CD14-positive monocyte (primary cell): ENCODE measurements at regions not wholly inside any gene's neighbourhood (a gene's known extent, or its start where the extent isn't known, plus 50 kb on each side); places are given as distances from the start of the nearest gene placed in this dataset.

Experiments
- DNase-seq, 3 donors: peaks; one replicate each; pipeline ENCODE4 v3.0.0-alpha.2; 2011 to 2022
- H2AFZ ChIP-seq: 2 replicates; pipeline ENCODE4 v1.6.0; 2012; ENCODE audit warnings: mild to moderate bottlenecking, low read depth, low read length, inconsistent platforms; ENCODE audit not compliant: insufficient read depth, poor library complexity, severe bottlenecking
- H3K27ac ChIP-seq, 2 donors: 1 replicate in 1 of 2; 2 replicates in 1 of 2; pipeline ENCODE4 v1.5.1; 2012 to 2013; ENCODE audit warnings: low read length in 2 of 2, control low read depth in 1 of 2, inconsistent platforms in 1 of 2, low read depth in 1 of 2, mild to moderate bottlenecking in 1 of 2
- H3K27me3 ChIP-seq, 2 donors: one replicate each; pipeline versions ENCODE4 v1.6.0 to v1.6.1; 2011 to 2013; ENCODE audit warnings: low read length in 2 of 2; ENCODE audit not compliant: control insufficient read depth in 2 of 2, insufficient read depth in 2 of 2
- H3K36me3 ChIP-seq, 2 donors: replicated peaks in 1 of 2; 1 replicate in 1 of 2; 2 replicates in 1 of 2; pipeline versions ENCODE4 v1.5.1 to v1.6.1; 2012 to 2013; ENCODE audit warnings: low read length in 2 of 2, control low read depth in 1 of 2, inconsistent platforms in 1 of 2, mild to moderate bottlenecking in 1 of 2; ENCODE audit not compliant: insufficient read depth in 2 of 2, control insufficient read depth in 1 of 2
- H3K4me1 ChIP-seq, 2 donors: 1 replicate in 1 of 2; 2 replicates in 1 of 2; pipeline versions ENCODE4 v1.5.1 to v1.6.1; 2012 to 2013; ENCODE audit warnings: low read length in 2 of 2, control low read depth in 1 of 2, inconsistent platforms in 1 of 2, mild to moderate bottlenecking in 1 of 2, moderate library complexity in 1 of 2; ENCODE audit not compliant: insufficient read depth in 2 of 2, control insufficient read depth in 1 of 2
- H3K4me2 ChIP-seq: replicated peaks from 2 replicates; pipeline ENCODE3; 2012; ENCODE audit warnings: low read length, moderate library complexity, mild to moderate bottlenecking; ENCODE audit not compliant: poor library complexity, severe bottlenecking; ENCODE audit errors: extremely low read depth
- H3K4me3 ChIP-seq, 3 experiments: fragments of 200-600 bp in 1 of 3; sonication (generic) in 1 of 3; replicated peaks in 1 of 3; 1 replicate in 2 of 3; 2 replicates in 1 of 3; pipeline ENCODE4 v1.5.1; 2011 to 2013; ENCODE audit warnings: low read length in 3 of 3, mild to moderate bottlenecking in 3 of 3, control low read depth in 2 of 3, low read depth in 2 of 3, inconsistent platforms in 1 of 3, moderate library complexity in 1 of 3
- H3K79me2 ChIP-seq: 2 replicates; pipeline ENCODE4 v1.6.0; 2012; ENCODE audit warnings: mild to moderate bottlenecking, control low read depth, inconsistent platforms, low read length, moderate library complexity; ENCODE audit not compliant: insufficient read depth
- H3K9ac ChIP-seq: 2 replicates; pipeline ENCODE4 v1.6.0; 2017; ENCODE audit warnings: low read length, mild to moderate bottlenecking; ENCODE audit not compliant: insufficient read depth, poor library complexity, severe bottlenecking
- H3K9me3 ChIP-seq, 2 donors: replicated peaks in 1 of 2; 1 replicate in 1 of 2; 2 replicates in 1 of 2; pipeline versions ENCODE4 v1.5.1 to v1.6.1; 2012 to 2013; ENCODE audit warnings: low read length in 2 of 2, control low read depth in 1 of 2; ENCODE audit not compliant: control insufficient read depth in 1 of 2, insufficient read depth in 1 of 2
- H4K20me1 ChIP-seq: 2 replicates; pipeline ENCODE4 v1.6.0; 2012; ENCODE audit warnings: mild to moderate bottlenecking, low read length, control low read depth, moderate library complexity; ENCODE audit not compliant: insufficient read depth
- H3K27ac Mint-ChIP-seq, 7 donors: one replicate each; pipeline ENCODE4 v1.8.0; 2020; ENCODE audit warnings: mild to moderate bottlenecking in 7 of 7, mixed read lengths in 7 of 7, moderate library complexity in 6 of 7, inconsistent platforms in 2 of 7
- H3K27me3 Mint-ChIP-seq, 3 donors: one replicate each; pipeline ENCODE4 v1.8.0; 2021 to 2022; ENCODE audit warnings: low read depth in 3 of 3, mild to moderate bottlenecking in 3 of 3, mixed read lengths in 3 of 3, moderate library complexity in 3 of 3, inconsistent platforms in 1 of 3
- H3K36me3 Mint-ChIP-seq, 2 donors: one replicate each; pipeline ENCODE4 v1.8.0; 2020; ENCODE audit warnings: mixed read lengths in 2 of 2, inconsistent platforms in 1 of 2, mild to moderate bottlenecking in 1 of 2
- H3K4me1 Mint-ChIP-seq: one replicate; pipeline ENCODE4 v1.8.0; 2020; ENCODE audit warnings: mild to moderate bottlenecking, mixed read lengths
- H3K4me3 Mint-ChIP-seq, 2 donors: one replicate each; pipeline ENCODE4 v1.8.0; 2020; ENCODE audit warnings: mild to moderate bottlenecking in 2 of 2, mixed read lengths in 2 of 2, moderate library complexity in 1 of 2
- H3K9me3 Mint-ChIP-seq, 7 donors: one replicate each; pipeline ENCODE4 v1.8.0; 2020 to 2022; ENCODE audit warnings: mixed read lengths in 7 of 7, mild to moderate bottlenecking in 6 of 7, moderate library complexity in 6 of 7, inconsistent platforms in 2 of 7
- CTCF ChIP-seq: fragments of 200-600 bp; IDR thresholded peaks from one replicate; pipeline ENCODE4 v1.8.0; 2022; ENCODE audit warnings: antibody characterized with exemption, mild to moderate bottlenecking
- WGBS: methylation state at CpG from one replicate; pipeline ENCODE4 v1.1.5; 2013; ENCODE audit warnings: missing lambda C conversion rate; ENCODE audit not compliant: insufficient coverage; 5-methylcytosine and 5-hydroxymethylcytosine counted together
- intact Hi-C, 2 donors: fragments of 100-400 bp; cut with micrococcal nuclease; formaldehyde crosslinking; loops; one replicate each; pipeline versions ENCODE4 v1.15.0 to v1.15.1; 2023

- 65% methylated on average over 7 of the region's 13 CpGs for WGBS
- peaks cover 0 to 6% (median 0%) of the 10 kb centered on the region in 7 donors for H3K9me3 Mint-ChIP-seq
- H3K9ac ChIP-seq: no peak overlapping the region
These were observed 363.7 kb upstream of the MYT1L start for GRCh38 chr2:2694746-2695145.

GRCh38 chr2:2692599-2693389 is 361.7 kb upstream of the MYT1L start:
- Histone ChIP-seq H3K9me3 (no peaks in the 10 kb centered on the region), H3K27ac (no peak overlapping the region), H3K36me3 (no peaks in the 10 kb centered on the region), H3K9ac (no peak overlapping the region), H3K79me2 (no peaks in the 10 kb centered on the region), H3K27me3 (peaks cover 0 to 4% of the 10 kb centered on the region in 2 donors), H3K4me2 (no peak overlapping the region), H3K4me3 (no peak overlapping the region), H2AFZ (no peak overlapping the region), H3K4me1 (peaks cover 0 to 5% of the 10 kb centered on the region in 2 donors), H4K20me1 (no peaks in the 10 kb centered on the region)
- peaks cover 0 to 5% (median 0%) of the 10 kb centered on the region in 7 donors for H3K9me3 Mint-ChIP-seq
- WGBS: 94% methylated on average over 16 of the region's 21 CpGs
- H3K4me3 Mint-ChIP-seq: no peak overlapping the region
- DNase-seq: no peak
- TF ChIP-seq CTCF: no peak
- peaks cover 15 to 27% (median 21%) of the 10 kb centered on the region in 3 donors for H3K27me3 Mint-ChIP-seq
- H3K4me1 Mint-ChIP-seq: peaks cover 14% of the 10 kb centered on the region
- no peak overlapping the region for H3K27ac Mint-ChIP-seq
- intact Hi-C loops: no loop called here
- no peaks in the 10 kb centered on the region for H3K36me3 Mint-ChIP-seq

More at GRCh38 chr2:2694746-2695145, 363.7 kb upstream of the MYT1L start:
- Histone ChIP-seq H3K27ac (no peak overlapping the region), H3K36me3 (no peaks in the 10 kb centered on the region), H2AFZ (no peak overlapping the region), H3K9me3 (no peaks in the 10 kb centered on the region), H3K4me2 (no peak overlapping the region), H3K4me1 (peaks cover 0 to 5% of the 10 kb centered on the region in 2 donors), H3K79me2 (no peaks in the 10 kb centered on the region), H3K27me3 (peaks cover 0 to 1% of the 10 kb centered on the region in 2 donors), H4K20me1 (no peaks in the 10 kb centered on the region), H3K4me3 (no peak overlapping the region)
- DNase-seq: no peak
- TF ChIP-seq CTCF: no peak
- peaks cover 14% of the 10 kb centered on the region for H3K4me1 Mint-ChIP-seq
- H3K27me3 Mint-ChIP-seq: peaks cover 6 to 21% (median 16%) of the 10 kb centered on the region in 3 donors
- H3K4me3 Mint-ChIP-seq: no peak overlapping the region
- H3K27ac Mint-ChIP-seq: peak overlapping the region in 1 of 7 donors; percentile 18
- intact Hi-C loops: no loop called here
- H3K36me3 Mint-ChIP-seq: no peaks in the 10 kb centered on the region
